SK-N-SH (cell line): ENCODE measurements at regions not wholly inside any gene's neighbourhood (a gene's known extent, or its start where the extent isn't known, plus 50 kb on each side); places are given as distances from the start of the nearest gene placed in this dataset.
A peak's percentile ranks its signal among the peaks of the same experiment; 100 is the strongest.

ENCODE experiments used
- CTCF ChIP-seq: fragments of 200-600 bp; sonication (generic); IDR thresholded peaks from 2 replicates; pipeline ENCODE4 v1.6.1; 2017; ENCODE audit warnings: antibody characterized with exemption, mild to moderate bottlenecking, moderate library complexity
- GABPA ChIP-seq: IDR thresholded peaks from 2 replicates; pipeline ENCODE4 v1.4.0; 2012; ENCODE audit warnings: low read depth, mild to moderate bottlenecking
- GATA2 ChIP-seq: sonication (generic); formaldehyde crosslinking; IDR thresholded peaks from 2 replicates; pipeline ENCODE4 v1.5.0; 2020; ENCODE audit warnings: mild to moderate bottlenecking, missing genetic modification reagents
- IRF3 ChIP-seq: fragments of 150-350 bp; IDR thresholded peaks from 2 replicates; pipeline ENCODE4 v1.6.1; 2016; ENCODE audit warnings: mild to moderate bottlenecking, low read depth, low read length
- JUND ChIP-seq: IDR thresholded peaks from 2 replicates; pipeline ENCODE4 v1.4.0; 2012
- MXI1 ChIP-seq: IDR thresholded peaks from 2 replicates; pipeline ENCODE4 v1.6.1; 2012; ENCODE audit warnings: mild to moderate bottlenecking, low read depth, low read length, improper control_type of control experiment
- NRF1 ChIP-seq: IDR thresholded peaks from 2 replicates; pipeline ENCODE4 v1.6.1; 2012; ENCODE audit warnings: low read depth, mild to moderate bottlenecking, low read length
- POLR2AphosphoS5 ChIP-seq: IDR thresholded peaks from 2 replicates; pipeline ENCODE4 v1.6.1; 2012; ENCODE audit warnings: low read depth, low read length
- RAD21 ChIP-seq: IDR thresholded peaks from 2 replicates; pipeline ENCODE4 v1.6.1; 2012; ENCODE audit warnings: mild to moderate bottlenecking, low read length
- RCOR1 ChIP-seq: fragments of 150-350 bp; IDR thresholded peaks from 2 replicates; pipeline ENCODE4 v1.6.1; 2017; ENCODE audit warnings: antibody characterized with exemption, low read length
- REST ChIP-seq: IDR thresholded peaks from 2 replicates; pipeline ENCODE4 v1.6.1; 2012; ENCODE audit warnings: mild to moderate bottlenecking, low read depth, low read length, moderate library complexity
- SIN3A ChIP-seq: IDR thresholded peaks from 2 replicates; pipeline ENCODE4 v1.6.1; 2012; ENCODE audit warnings: low read depth, mild to moderate bottlenecking, low read length, moderate library complexity, borderline replicate concordance
- TAF1 ChIP-seq: IDR thresholded peaks from 2 replicates; pipeline ENCODE4 v1.6.1; 2012; ENCODE audit warnings: low read depth, mild to moderate bottlenecking, low read length, moderate library complexity, borderline replicate concordance
- TEAD4 ChIP-seq: IDR thresholded peaks from 2 replicates; pipeline ENCODE4 v1.4.0; 2012; ENCODE audit warnings: mild to moderate bottlenecking, borderline replicate concordance; ENCODE audit not compliant: insufficient read depth

- no peak for TF ChIP-seq CTCF
- no peak for TF ChIP-seq IRF3
- no peak for TF ChIP-seq SIN3A
- TF ChIP-seq TEAD4, result no peak
- no peak for TF ChIP-seq RCOR1
- peak; percentile 54 for TF ChIP-seq JUND
- no peak for TF ChIP-seq GATA2 (CRISPR knock-in tag)
- no peak for TF ChIP-seq TAF1
- TF ChIP-seq NRF1, result no peak
- no peak for TF ChIP-seq GABPA
- TF ChIP-seq REST, result no peak
- no peak for TF ChIP-seq RAD21
- no peak for TF ChIP-seq MXI1
- no peak for TF ChIP-seq POLR2AphosphoS5
These were observed 114.5 kb upstream of the C1orf21 start for GRCh38 chr1:184272175-184272866.
